Kidney epithelial cell (primary cell): ENCODE measurements at regions not wholly inside any gene's neighbourhood (a gene's known extent, or its start where the extent isn't known, plus 50 kb on each side); places are given as distances from the start of the nearest gene placed in this dataset.
A peak's percentile ranks its signal among the peaks of the same experiment; 100 is the strongest.

Experiments
- DNase-seq: peaks from one replicate; pipeline ENCODE4 v3.0.0-alpha.2; 2010; ENCODE audit warnings: low read depth
- H3K27me3 ChIP-seq: 2 replicates; pipeline ENCODE4 v1.6.0; 2011; ENCODE audit warnings: low read length; ENCODE audit not compliant: control insufficient read depth, insufficient read depth
- H3K36me3 ChIP-seq: 2 replicates; pipeline ENCODE4 v1.5.1; 2011; ENCODE audit warnings: low read length; ENCODE audit not compliant: control insufficient read depth, insufficient read depth
- H3K4me3 ChIP-seq: 2 replicates; pipeline ENCODE4 v1.5.1; 2011; ENCODE audit warnings: low read depth, mild to moderate bottlenecking, control low read depth, low read length
- TF ChIP-seq, protein P1 (sequence below): IDR thresholded peaks from 2 replicates; pipeline ENCODE4 v1.5.1; 2011; ENCODE audit warnings: mild to moderate bottlenecking, moderate library complexity, low read length, control low read depth, inconsistent platforms; ENCODE audit not compliant: insufficient read depth, poor library complexity, severe bottlenecking

DNA sequence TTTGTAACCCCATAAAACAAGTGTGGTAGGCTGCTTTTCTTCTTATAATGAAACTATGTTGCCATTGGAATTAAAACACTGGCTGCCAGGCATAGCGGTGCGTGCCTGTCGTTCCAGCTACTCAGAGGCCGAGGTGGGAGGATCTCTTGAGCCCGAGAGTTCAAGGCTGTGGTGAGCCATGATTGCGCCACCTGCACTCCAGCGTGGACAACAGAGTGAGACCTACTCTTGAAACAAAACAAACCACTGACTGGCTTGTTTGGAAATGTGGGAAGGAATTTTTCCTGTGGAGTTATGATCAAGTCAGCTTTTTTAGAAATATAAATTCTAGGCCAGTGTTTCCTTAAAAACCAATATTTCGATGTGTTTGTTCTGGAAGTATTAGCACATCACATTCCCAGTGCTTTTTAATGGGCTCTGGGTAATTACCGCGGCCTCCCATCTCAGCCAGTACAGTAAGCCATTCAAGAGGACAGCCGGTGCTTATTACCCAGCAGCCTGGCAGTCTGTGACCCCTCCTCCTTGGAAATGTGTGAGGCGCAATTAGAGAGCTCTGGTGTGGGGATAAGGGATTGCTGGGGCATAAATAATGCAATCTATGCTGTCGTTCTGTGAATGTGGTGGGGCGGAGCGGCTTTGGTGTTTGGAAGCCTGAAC lies 58.3 kb upstream of the TRAK1 start:
- no peak overlapping the region for H3K4me3 ChIP-seq
- peak; percentile 85 for DNase-seq
- TF ChIP-seq, protein P1, sequence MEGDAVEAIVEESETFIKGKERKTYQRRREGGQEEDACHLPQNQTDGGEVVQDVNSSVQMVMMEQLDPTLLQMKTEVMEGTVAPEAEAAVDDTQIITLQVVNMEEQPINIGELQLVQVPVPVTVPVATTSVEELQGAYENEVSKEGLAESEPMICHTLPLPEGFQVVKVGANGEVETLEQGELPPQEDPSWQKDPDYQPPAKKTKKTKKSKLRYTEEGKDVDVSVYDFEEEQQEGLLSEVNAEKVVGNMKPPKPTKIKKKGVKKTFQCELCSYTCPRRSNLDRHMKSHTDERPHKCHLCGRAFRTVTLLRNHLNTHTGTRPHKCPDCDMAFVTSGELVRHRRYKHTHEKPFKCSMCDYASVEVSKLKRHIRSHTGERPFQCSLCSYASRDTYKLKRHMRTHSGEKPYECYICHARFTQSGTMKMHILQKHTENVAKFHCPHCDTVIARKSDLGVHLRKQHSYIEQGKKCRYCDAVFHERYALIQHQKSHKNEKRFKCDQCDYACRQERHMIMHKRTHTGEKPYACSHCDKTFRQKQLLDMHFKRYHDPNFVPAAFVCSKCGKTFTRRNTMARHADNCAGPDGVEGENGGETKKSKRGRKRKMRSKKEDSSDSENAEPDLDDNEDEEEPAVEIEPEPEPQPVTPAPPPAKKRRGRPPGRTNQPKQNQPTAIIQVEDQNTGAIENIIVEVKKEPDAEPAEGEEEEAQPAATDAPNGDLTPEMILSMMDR: no peak
- H3K27me3 ChIP-seq: no peaks in the 10 kb centered on the region
- H3K36me3 ChIP-seq: no peaks in the 10 kb centered on the region

DNA sequence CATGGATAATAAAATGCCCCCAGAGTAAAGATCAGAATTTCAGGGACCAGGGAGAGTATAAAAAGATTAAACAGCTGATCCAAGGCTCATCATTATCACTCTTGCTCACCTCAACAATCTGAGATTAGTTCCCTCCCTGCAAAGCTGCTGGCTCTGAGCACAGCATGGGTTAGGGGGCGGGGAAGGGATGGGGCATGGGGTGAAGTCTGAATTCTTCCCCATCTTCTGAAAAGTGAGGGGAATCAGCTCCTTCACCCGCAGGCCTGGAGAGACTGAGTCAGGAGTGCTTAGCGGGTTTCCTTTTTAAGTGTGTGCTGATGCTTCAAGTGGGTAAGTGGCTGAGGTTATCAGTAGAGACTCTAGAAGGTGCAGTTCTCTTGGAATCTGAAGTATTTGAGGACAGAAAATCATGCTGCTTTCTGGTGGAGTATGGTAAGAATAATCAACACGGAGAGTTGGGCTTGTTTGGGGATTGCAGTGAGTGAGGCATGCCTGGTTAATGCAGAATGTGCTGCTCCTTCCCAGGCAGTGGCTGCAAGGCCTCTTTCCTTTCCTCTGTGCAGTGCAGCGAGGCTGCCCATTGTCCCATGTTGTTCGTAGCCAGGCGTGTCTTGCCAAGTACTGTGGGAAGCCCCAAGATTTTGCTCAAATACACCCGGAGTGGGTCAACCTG lies 59.2 kb upstream of the TRAK1 start:
- H3K4me3 ChIP-seq: no peak overlapping the region
- H3K36me3 ChIP-seq: no peaks in the 10 kb centered on the region
- DNase-seq: no peak
- TF ChIP-seq, protein P1: no peak
- no peaks in the 10 kb centered on the region for H3K27me3 ChIP-seq

DNA sequence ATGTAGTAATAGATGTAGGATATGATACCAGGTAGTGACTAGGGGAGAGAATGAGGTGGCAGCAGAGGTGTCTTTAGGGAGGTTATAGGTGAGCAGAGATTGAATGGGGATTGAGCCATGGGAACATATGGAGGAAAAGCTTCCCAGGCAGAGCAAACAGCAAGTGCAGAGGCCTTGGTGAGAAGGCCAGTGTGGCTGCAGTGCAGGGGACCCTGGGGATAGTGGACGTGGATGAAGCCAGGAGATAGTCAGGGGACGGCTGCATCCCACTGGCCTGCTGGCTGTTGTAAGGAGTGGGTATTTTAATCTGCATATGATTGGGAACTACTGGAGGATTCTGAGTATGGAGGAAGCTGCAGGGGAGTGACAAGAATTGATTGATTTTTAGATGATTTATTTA lies 62.7 kb upstream of the TRAK1 start:
- TF ChIP-seq, protein P1: no peak
- H3K27me3 ChIP-seq: no peaks in the 10 kb centered on the region
- no peak for DNase-seq
- H3K4me3 ChIP-seq: no peak overlapping the region
- H3K36me3 ChIP-seq: no peaks in the 10 kb centered on the region

DNA sequence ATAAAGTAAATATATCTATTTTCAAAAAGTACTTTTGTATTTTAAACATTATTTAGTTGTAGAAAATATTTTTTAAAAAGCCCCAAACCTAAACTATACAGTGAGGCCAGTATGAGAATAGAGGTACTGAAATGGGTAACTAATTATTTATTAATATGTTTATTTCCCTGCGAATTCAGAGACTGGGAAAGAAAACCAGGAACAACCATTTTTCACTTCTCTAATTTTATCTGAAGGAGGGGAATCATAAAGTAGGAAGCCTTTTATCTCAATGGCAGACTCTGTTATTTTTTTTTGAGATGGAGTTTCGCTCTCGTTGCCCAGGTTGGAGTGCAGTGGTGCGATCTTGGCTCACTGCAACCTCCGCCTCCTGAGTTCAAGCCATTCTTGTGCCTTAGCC lies 63.6 kb upstream of the TRAK1 start:
- no peak for DNase-seq
- TF ChIP-seq, protein P1: no peak
- Histone ChIP-seq H3K36me3 (no peaks in the 10 kb centered on the region), H3K27me3 (no peaks in the 10 kb centered on the region), H3K4me3 (no peak overlapping the region)

DNA sequence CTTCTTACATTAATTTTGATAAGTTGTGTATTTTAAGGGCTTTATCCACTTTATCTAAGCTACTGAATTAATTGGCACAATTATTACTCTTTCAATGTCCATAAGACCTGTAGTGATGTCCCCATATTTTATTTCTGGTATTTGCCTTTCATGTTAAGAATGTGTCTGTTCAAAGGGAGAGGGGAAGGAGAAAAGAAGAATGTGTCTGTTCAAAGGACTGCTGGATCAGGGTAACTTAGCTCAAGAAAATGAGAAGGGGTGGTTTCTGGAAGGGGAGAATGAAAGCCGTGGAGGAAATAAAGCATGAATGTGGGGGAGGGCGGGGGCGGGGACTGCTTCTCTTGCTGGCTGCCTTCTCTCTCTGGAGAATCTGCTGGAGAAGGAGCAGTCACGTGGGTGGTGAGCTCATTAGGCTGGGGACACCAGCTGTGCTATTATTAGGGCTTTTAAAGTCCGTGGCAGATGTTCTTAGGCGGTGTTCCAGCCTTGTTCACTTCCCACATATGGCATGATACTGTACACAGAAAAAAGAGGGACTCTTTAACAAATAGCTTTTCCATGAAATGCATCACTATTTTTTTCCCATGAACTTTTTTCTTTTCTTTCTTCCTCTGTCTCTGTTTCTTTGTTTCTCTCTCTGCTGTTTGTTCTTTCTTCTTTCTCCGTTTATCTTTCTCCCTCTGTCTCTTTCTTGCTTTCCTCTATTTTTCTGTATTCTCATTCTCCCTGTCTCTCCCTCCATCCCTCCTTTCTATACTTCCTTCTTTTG lies 63.7 kb upstream of the ULK4 start:
- peak; percentile 94 for DNase-seq
- H3K36me3 ChIP-seq: no peaks in the 10 kb centered on the region
- H3K4me3 ChIP-seq: no peak overlapping the region
- no peaks in the 10 kb centered on the region for H3K27me3 ChIP-seq
- TF ChIP-seq, protein P1: no peak
